Endodermal cell (in vitro differentiated cells): ENCODE measurements at regions not wholly inside any gene's neighbourhood (a gene's known extent, or its start where the extent isn't known, plus 50 kb on each side); places are given as distances from the start of the nearest gene placed in this dataset.

ENCODE experiments used
- DNase-seq: peaks from one replicate; pipeline ENCODE4 v3.0.0-alpha.2; 2017
- H3K27ac ChIP-seq: 2 replicates; pipeline ENCODE4 v1.5.1; 2013; ENCODE audit warnings: mild to moderate bottlenecking, low read depth, low read length, moderate library complexity
- H3K27me3 ChIP-seq: 2 replicates; pipeline ENCODE4 v1.6.1; 2013; ENCODE audit warnings: mild to moderate bottlenecking, low read length, moderate library complexity; ENCODE audit not compliant: insufficient read depth, control insufficient read depth, poor library complexity, severe bottlenecking
- H3K36me3 ChIP-seq: 2 replicates; pipeline ENCODE4 v1.7.0; 2013; ENCODE audit warnings: mild to moderate bottlenecking, low read length, moderate library complexity; ENCODE audit not compliant: control insufficient read depth, insufficient read depth
- H3K4me1 ChIP-seq: one replicate; pipeline ENCODE4 v1.7.0; 2013; ENCODE audit warnings: low read length; ENCODE audit not compliant: control insufficient read depth, insufficient read depth
- H3K4me3 ChIP-seq: 2 replicates; pipeline ENCODE4 v1.5.1; 2013; ENCODE audit warnings: mild to moderate bottlenecking, low read length, moderate library complexity
- H3K9ac ChIP-seq: 2 replicates; pipeline ENCODE4 v1.6.1; 2013; ENCODE audit warnings: mild to moderate bottlenecking, low read length, moderate library complexity; ENCODE audit not compliant: poor library complexity, severe bottlenecking; ENCODE audit errors: extremely low read depth
- H3K9me3 ChIP-seq: 2 replicates; pipeline ENCODE4 v1.6.1; 2013; ENCODE audit warnings: mild to moderate bottlenecking, low read length, moderate library complexity; ENCODE audit not compliant: control insufficient read depth
- H3K27ac Mint-ChIP-seq: 2 replicates; pipeline ENCODE4 v1.8.0; 2020; ENCODE audit warnings: mixed read lengths
- H3K27me3 Mint-ChIP-seq: 2 replicates; pipeline ENCODE4 v1.8.0; 2021; ENCODE audit warnings: mild to moderate bottlenecking, mixed read lengths; ENCODE audit not compliant: insufficient read depth
- H3K36me3 Mint-ChIP-seq: 2 replicates; pipeline ENCODE4 v1.8.0; 2020; ENCODE audit warnings: low read depth, mixed read lengths
- H3K4me1 Mint-ChIP-seq: 2 replicates; pipeline ENCODE4 v1.8.0; 2020; ENCODE audit warnings: mixed read lengths
- H3K4me3 Mint-ChIP-seq: 2 replicates; pipeline ENCODE4 v1.8.0; 2020; ENCODE audit warnings: mild to moderate bottlenecking, moderate library complexity, mixed read lengths
- H3K9me3 Mint-ChIP-seq: 2 replicates; pipeline ENCODE4 v1.8.0; 2020; ENCODE audit warnings: mild to moderate bottlenecking, mixed read lengths
- CTCF ChIP-seq: fragments of 200-600 bp; sonication (generic); conservative IDR thresholded peaks from 2 replicates; pipeline ENCODE4 v1.5.0; 2021; ENCODE audit warnings: antibody characterized with exemption, mild to moderate bottlenecking
- WGBS, 2 experiments: methylation state at CpG; one replicate each; pipeline versions ENCODE4 v1.1.5 to v1.1.7; 2013; ENCODE audit warnings: missing lambda C conversion rate in 2 of 2, mixed read lengths in 1 of 2; ENCODE audit not compliant: insufficient coverage in 1 of 2, insufficient read length in 1 of 2; 5-methylcytosine and 5-hydroxymethylcytosine counted together

GRCh38 chr16:54647216-54647615 lies 283.4 kb upstream of the IRX5 start:
- Mint-ChIP-seq H3K9me3 (no peaks in the 10 kb centered on the region), H3K4me1 (peaks cover 15% of the 10 kb centered on the region), H3K4me3 (no peak overlapping the region), H3K27me3 (peaks cover 55% of the 10 kb centered on the region), H3K36me3 (no peaks in the 10 kb centered on the region), H3K27ac (no peak overlapping the region)
- H3K4me1 ChIP-seq: no peaks in the 10 kb centered on the region
- no peak overlapping the region for H3K9ac ChIP-seq
- H3K36me3 ChIP-seq: no peaks in the 10 kb centered on the region
- H3K9me3 ChIP-seq: no peaks in the 10 kb centered on the region
- DNase-seq: no peak
- no peak overlapping the region for H3K27ac ChIP-seq
- peaks cover 17% of the 10 kb centered on the region for H3K27me3 ChIP-seq
- no peak overlapping the region for H3K4me3 ChIP-seq
- TF ChIP-seq CTCF: no peak
- 84 to 100% methylated on average over 2 to 3 of the region's 3 CpGs for WGBS, 2 experiments

GRCh38 chr16:54645345-54645744 lies 285.3 kb upstream of the IRX5 start:
- Mint-ChIP-seq H3K4me1 (peaks cover 6% of the 10 kb centered on the region), H3K27me3 (peaks cover 44% of the 10 kb centered on the region)
- no peaks in the 10 kb centered on the region for H3K27me3 ChIP-seq

GRCh38 chr16:54636221-54636793 lies 294.4 kb upstream of the IRX5 start:
- H3K27me3 Mint-ChIP-seq: peaks cover 33% of the 10 kb centered on the region
- H3K27ac Mint-ChIP-seq: no peak overlapping the region
- Histone ChIP-seq H3K4me3 (no peak overlapping the region), H3K9ac (no peak overlapping the region), H3K9me3 (no peaks in the 10 kb centered on the region), H3K27me3 (no peaks in the 10 kb centered on the region), H3K36me3 (no peaks in the 10 kb centered on the region), H3K27ac (no peak overlapping the region), H3K4me1 (peaks cover 5% of the 10 kb centered on the region)
- no peak for TF ChIP-seq CTCF
- DNase-seq: no peak
- H3K4me3 Mint-ChIP-seq: no peak overlapping the region
- H3K4me1 Mint-ChIP-seq: peaks cover 25% of the 10 kb centered on the region
- no peaks in the 10 kb centered on the region for H3K9me3 Mint-ChIP-seq
- H3K36me3 Mint-ChIP-seq: no peaks in the 10 kb centered on the region
- WGBS, 2 experiments: 93 to 94% methylated on average over 5 to 10 of the region's 10 CpGs

More at GRCh38 chr16:54645345-54645744, 285.3 kb upstream of the IRX5 start:
- DNase-seq: no peak
- no peaks in the 10 kb centered on the region for H3K9me3 ChIP-seq
- no peaks in the 10 kb centered on the region for H3K4me1 ChIP-seq
- H3K4me3 Mint-ChIP-seq: no peak overlapping the region
- no peaks in the 10 kb centered on the region for H3K9me3 Mint-ChIP-seq
- no peaks in the 10 kb centered on the region for H3K36me3 ChIP-seq
- TF ChIP-seq CTCF: no peak
- H3K27ac Mint-ChIP-seq: no peak overlapping the region
- no peak overlapping the region for H3K27ac ChIP-seq
- no peak overlapping the region for H3K4me3 ChIP-seq
- 97 to 100% methylated on average over 1 to 4 of the region's 4 CpGs for WGBS, 2 experiments
- no peaks in the 10 kb centered on the region for H3K36me3 Mint-ChIP-seq
- no peak overlapping the region for H3K9ac ChIP-seq
